K562 (cell line): ENCODE measurements at regions not wholly inside any gene's neighbourhood (a gene's known extent, or its start where the extent isn't known, plus 50 kb on each side); places are given as distances from the start of the nearest gene placed in this dataset.

Experiments
- ATAC-seq: fragments of 200-7000 bp; cut with Tn5 transposase; 3 replicates; pipeline ENCODE4 v1.9.1; 2020; ENCODE audit warnings: moderate library complexity
- BruUV-seq: library from RNA; stranded (reverse); fragments of 400-500 nt; replicated peaks from 2 replicates; lab custom pipeline; 2021; lab: Mats Ljungman, UMichigan
- CTCF ChIA-PET: fragments of 300-600 bp; formaldehyde crosslinking; extraction: SDS; loops from one replicate; lab custom pipeline; 2021; ENCODE audit warnings: low intra/inter-chr PET ratio; lab: Yijun Ruan, JAX
- POLR2A ChIA-PET: fragments of 300-600, 350-650 bp; sonication (Branson Sonifier 250); formaldehyde crosslinking; extraction: SDS; loops from one replicate; lab custom pipeline; 2021; ENCODE audit warnings: antibody characterized with exemption, inconsistent platforms; lab: Yijun Ruan, JAX
- DNase-seq, 4 experiments: peaks; one replicate each; pipeline versions ENCODE4 v3.0.0 to v3.0.0-alpha.2; 2011 to 2018; ENCODE audit warnings: low spot score in 3 of 4, mixed read lengths in 3 of 4; ENCODE audit errors: extremely low read depth in 1 of 4
- FAIRE-seq: peaks from 2 replicates; lab custom pipeline; 2011; peaks lifted over from hg19 to GRCh38; lab: Jason Lieb, UNC
- H2AFZ ChIP-seq: 2 replicates; pipeline ENCODE4 v1.6.0; 2011; ENCODE audit warnings: low read depth, low read length, control low read depth, inconsistent platforms
- H3K27ac ChIP-seq: fragments of 200-600 bp; 3 replicates; pipeline ENCODE4 v1.8.0; 2011; ENCODE audit warnings: low read depth, mild to moderate bottlenecking, control low read depth, inconsistent platforms, low read length, moderate library complexity, mixed read lengths; ENCODE audit errors: extremely low read depth
- H3K27me3 ChIP-seq, 2 experiments: fragments of 300-600 bp in 1 of 2; 2 replicates in 1 of 2; 3 replicates in 1 of 2; pipeline versions ENCODE4 v1.6.0 to v1.8.0; 2011; ENCODE audit warnings: inconsistent platforms in 2 of 2, low read length in 2 of 2, mild to moderate bottlenecking in 1 of 2, mixed read lengths in 1 of 2, moderate library complexity in 1 of 2; ENCODE audit not compliant: control insufficient read depth in 2 of 2, insufficient read depth in 2 of 2
- H3K36me3 ChIP-seq: fragments of 300-600 bp; 3 replicates; pipeline ENCODE4 v1.8.0; 2011; ENCODE audit warnings: mild to moderate bottlenecking, low read length, inconsistent platforms; ENCODE audit not compliant: control insufficient read depth, insufficient read depth
- H3K4me1 ChIP-seq, 2 experiments: fragments of 200-600 bp in 1 of 2; replicated peaks in 1 of 2; 2 replicates in 1 of 2; 3 replicates in 1 of 2; pipeline versions ENCODE4 v1.5.1 to v1.8.0; 2011; ENCODE audit warnings: inconsistent platforms in 2 of 2, low read length in 2 of 2, mild to moderate bottlenecking in 1 of 2, mixed read lengths in 1 of 2, moderate library complexity in 1 of 2; ENCODE audit not compliant: control insufficient read depth in 2 of 2, insufficient read depth in 2 of 2
- H3K4me2 ChIP-seq: 2 replicates; pipeline ENCODE4 v1.6.1; 2011; ENCODE audit warnings: low read length, control low read depth, inconsistent platforms, mixed read lengths; ENCODE audit not compliant: insufficient read depth
- H3K4me3 ChIP-seq: fragments of 200-600 bp; sonication (generic), shearing (Covaris generic); 2 replicates; pipeline ENCODE4 v1.5.1; 2016; ENCODE audit warnings: control low read depth, inconsistent platforms
- H3K79me2 ChIP-seq: fragments of 200-600 bp; 3 replicates; pipeline ENCODE4 v1.8.0; 2011; ENCODE audit warnings: low read length, inconsistent platforms; ENCODE audit not compliant: control insufficient read depth, insufficient read depth
- H3K9ac ChIP-seq, 2 experiments: 2 replicates each; pipeline versions ENCODE4 v1.6.0 to v1.6.1; 2011; ENCODE audit warnings: low read depth in 2 of 2, low read length in 2 of 2, control low read depth in 1 of 2, inconsistent platforms in 1 of 2, mild to moderate bottlenecking in 1 of 2, mixed read lengths in 1 of 2; ENCODE audit not compliant: insufficient read depth in 1 of 2
- H3K9me1 ChIP-seq: one replicate; pipeline ENCODE4 v1.6.0; 2011; ENCODE audit warnings: inconsistent platforms, mild to moderate bottlenecking, low read length, moderate library complexity; ENCODE audit not compliant: control insufficient read depth, insufficient read depth
- H3K9me3 ChIP-seq: replicated peaks from 2 replicates; pipeline ENCODE4 v1.5.1; 2011; ENCODE audit warnings: low read depth, low read length, inconsistent platforms; ENCODE audit not compliant: control insufficient read depth, insufficient read depth
- H4K20me1 ChIP-seq: replicated peaks from 2 replicates; pipeline ENCODE4 v1.6.1; 2011; ENCODE audit warnings: low read length, inconsistent platforms, mixed read lengths; ENCODE audit not compliant: control insufficient read depth, insufficient read depth
- DNMT1 ChIP-seq: fragments of 450-650 bp; IDR thresholded peaks from 2 replicates; pipeline ENCODE4 v1.6.1; 2016; ENCODE audit warnings: antibody characterized with exemption, mild to moderate bottlenecking
- EHMT2 ChIP-seq: fragments of 450-650 bp; IDR thresholded peaks from 2 replicates; pipeline ENCODE4 v1.6.1; 2018; ENCODE audit warnings: antibody characterized with exemption
- JUND ChIP-seq, 2 experiments: IDR thresholded peaks; 2 replicates in 1 of 2; 3 replicates in 1 of 2; pipeline ENCODE4 v1.6.1; 2011; ENCODE audit warnings: borderline replicate concordance in 2 of 2, low read depth in 2 of 2, low read length in 2 of 2, improper control_type of control experiment in 1 of 2, missing biosample characterization in 1 of 2, missing genetic modification characterization in 1 of 2, missing genetic modification reagents in 1 of 2
- NCOA1 ChIP-seq: fragments of 450-650 bp; IDR thresholded peaks from 2 replicates; pipeline ENCODE4 v1.6.1; 2016; ENCODE audit warnings: low read depth
- NUFIP1 ChIP-seq: fragments of 450-650 bp; IDR thresholded peaks from 2 replicates; pipeline ENCODE4 v1.6.1; 2018; ENCODE audit not compliant: partially characterized antibody
- POLR2AphosphoS2 ChIP-seq: IDR thresholded peaks from 2 replicates; pipeline ENCODE4 v1.6.1; 2012; ENCODE audit warnings: low read length, improper control_type of control experiment
- POLR2G ChIP-seq: fragments of 200-400 bp; formaldehyde crosslinking; IDR thresholded peaks from 2 replicates; pipeline ENCODE4 v1.6.1; 2017; ENCODE audit warnings: low read depth, mild to moderate bottlenecking, antibody characterized with exemption, low read length, moderate library complexity
- SMARCE1 ChIP-seq: fragments of 450-650 bp; IDR thresholded peaks from 2 replicates; pipeline ENCODE4 v1.7.1; 2016; ENCODE audit warnings: mild to moderate bottlenecking
- TBL1XR1 ChIP-seq, 2 experiments: IDR thresholded peaks; 2 replicates each; pipeline ENCODE4 v1.6.1; 2012; ENCODE audit warnings: improper control_type of control experiment in 2 of 2, low read length in 2 of 2, mild to moderate bottlenecking in 1 of 2
- UBTF ChIP-seq, 2 experiments: IDR thresholded peaks; 2 replicates each; pipeline ENCODE4 v1.6.1; 2012; ENCODE audit warnings: improper control_type of control experiment in 2 of 2, low read depth in 2 of 2, low read length in 2 of 2, borderline replicate concordance in 1 of 2
- ZBTB1 ChIP-seq: sonication (generic); formaldehyde crosslinking; IDR thresholded peaks from 2 replicates; pipeline ENCODE4 v1.8.1; 2023; ENCODE audit warnings: missing genetic modification reagents, low read depth, mild to moderate bottlenecking, borderline replicate concordance
- ZBTB7A ChIP-seq: IDR thresholded peaks from 2 replicates; pipeline ENCODE4 v1.6.1; 2011; ENCODE audit warnings: low read depth, mild to moderate bottlenecking, low read length, moderate library complexity, borderline replicate concordance; ENCODE audit not compliant: control insufficient read depth
- ZC3H8 ChIP-seq: fragments of 450-650 bp; IDR thresholded peaks from 2 replicates; pipeline ENCODE4 v1.6.1; 2017
- ZNF217 ChIP-seq: sonication (generic); formaldehyde crosslinking; IDR thresholded peaks from 2 replicates; pipeline ENCODE4 v1.8.0; 2022; ENCODE audit warnings: mild to moderate bottlenecking, missing genetic modification reagents
- WGBS: fragments of 100-300 bp; shearing (Covaris generic); methylation state at CpG from one replicate; pipeline ENCODE4 v1.1.6; 2016; ENCODE audit warnings: low coverage, mixed read lengths; ENCODE audit not compliant: insufficient coverage; ENCODE audit errors: missing lambda C conversion rate; 5-methylcytosine and 5-hydroxymethylcytosine counted together
- in situ Hi-C: fragments of 300-500 bp; cut with MboI; formaldehyde crosslinking; loops from 4 replicates; pipeline ENCODE4 v1.15.0; 2018; ENCODE audit warnings: inconsistent platforms, mixed read lengths
- intact Hi-C: fragments of 100-400 bp; cut with micrococcal nuclease; formaldehyde crosslinking; loops from 2 replicates; pipeline ENCODE4 v1.14.2; 2022
- TF ChIP-seq, protein P1 (sequence below): fragments of 450-650 bp; IDR thresholded peaks from 2 replicates; pipeline ENCODE4 v1.6.1; 2014; ENCODE audit warnings: low read depth, mild to moderate bottlenecking, moderate library complexity, borderline replicate concordance
- TF ChIP-seq, protein P2 (sequence below): IDR thresholded peaks from 2 replicates; pipeline ENCODE4 v1.6.1; 2012; ENCODE audit warnings: low read depth, low read length, improper control_type of control experiment, borderline replicate concordance

DNA sequence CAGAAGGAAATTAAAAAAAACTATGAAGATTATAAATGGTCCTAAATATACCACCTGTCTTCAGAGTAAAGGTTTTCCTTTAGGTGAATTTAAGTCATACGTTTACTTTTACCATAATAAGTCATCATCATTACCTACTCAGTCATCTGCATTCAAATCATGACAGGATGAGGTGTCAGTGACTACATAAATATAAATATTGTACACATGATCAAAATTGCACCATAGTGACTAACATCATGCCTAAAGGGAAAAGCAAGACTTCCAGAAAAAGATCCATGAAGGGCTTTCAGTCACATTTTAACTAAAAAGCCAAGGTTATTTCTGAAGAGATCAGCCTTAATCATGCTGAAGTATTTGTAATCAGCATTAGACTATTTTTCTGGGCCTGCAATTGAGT, 759.9 kb upstream of the FLRT2 start (continued):
- TF ChIP-seq, protein P1, sequence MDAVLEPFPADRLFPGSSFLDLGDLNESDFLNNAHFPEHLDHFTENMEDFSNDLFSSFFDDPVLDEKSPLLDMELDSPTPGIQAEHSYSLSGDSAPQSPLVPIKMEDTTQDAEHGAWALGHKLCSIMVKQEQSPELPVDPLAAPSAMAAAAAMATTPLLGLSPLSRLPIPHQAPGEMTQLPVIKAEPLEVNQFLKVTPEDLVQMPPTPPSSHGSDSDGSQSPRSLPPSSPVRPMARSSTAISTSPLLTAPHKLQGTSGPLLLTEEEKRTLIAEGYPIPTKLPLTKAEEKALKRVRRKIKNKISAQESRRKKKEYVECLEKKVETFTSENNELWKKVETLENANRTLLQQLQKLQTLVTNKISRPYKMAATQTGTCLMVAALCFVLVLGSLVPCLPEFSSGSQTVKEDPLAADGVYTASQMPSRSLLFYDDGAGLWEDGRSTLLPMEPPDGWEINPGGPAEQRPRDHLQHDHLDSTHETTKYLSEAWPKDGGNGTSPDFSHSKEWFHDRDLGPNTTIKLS = no peak
- no peak for TF ChIP-seq NCOA1

DNA sequence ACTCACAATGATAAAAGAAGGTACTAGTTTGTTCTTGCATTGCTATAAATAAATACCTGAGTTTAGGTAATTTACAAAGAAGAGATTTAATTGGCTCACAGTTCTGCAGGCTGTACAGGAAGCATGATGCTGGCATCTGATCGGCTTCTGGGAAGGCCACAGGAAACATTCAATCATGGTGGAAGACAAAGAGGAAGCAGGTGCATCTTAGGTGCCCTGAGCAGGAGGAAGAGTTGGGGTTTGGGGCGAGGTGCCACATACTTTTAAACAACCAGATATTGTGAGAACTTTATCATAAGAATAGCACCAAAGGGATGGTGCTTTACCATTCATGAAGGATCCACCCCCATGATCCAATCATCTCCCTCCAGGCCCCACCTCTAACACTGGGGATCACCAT, 752.6 kb upstream of the FLRT2 start:
- TF ChIP-seq DNMT1 = no peak
- TF ChIP-seq, protein P2, sequence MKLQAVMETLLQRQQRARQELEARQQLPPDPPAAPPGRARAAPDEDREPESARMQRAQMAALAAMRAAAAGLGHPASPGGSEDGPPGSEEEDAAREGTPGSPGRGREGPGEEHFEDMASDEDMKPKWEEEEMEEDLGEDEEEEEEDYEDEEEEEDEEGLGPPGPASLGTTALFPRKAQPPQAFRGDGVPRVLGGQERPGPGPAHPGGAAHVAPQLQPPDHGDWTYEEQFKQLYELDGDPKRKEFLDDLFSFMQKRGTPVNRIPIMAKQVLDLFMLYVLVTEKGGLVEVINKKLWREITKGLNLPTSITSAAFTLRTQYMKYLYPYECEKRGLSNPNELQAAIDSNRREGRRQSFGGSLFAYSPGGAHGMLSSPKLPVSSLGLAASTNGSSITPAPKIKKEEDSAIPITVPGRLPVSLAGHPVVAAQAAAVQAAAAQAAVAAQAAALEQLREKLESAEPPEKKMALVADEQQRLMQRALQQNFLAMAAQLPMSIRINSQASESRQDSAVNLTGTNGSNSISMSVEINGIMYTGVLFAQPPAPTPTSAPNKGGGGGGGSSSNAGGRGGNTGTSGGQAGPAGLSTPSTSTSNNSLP = no peak
- TF ChIP-seq UBTF (IDR thresholded peaks at IDR 0.05; ENCODE audit: borderline replicate concordance in 1 of 2, low read depth in 2 of 2, low read length in 2 of 2) = no peak
- TF ChIP-seq POLR2AphosphoS2 = no peak
- TF ChIP-seq NUFIP1 = no peak
- no peak for TF ChIP-seq ZBTB1
- no peak for TF ChIP-seq POLR2G
- no peak for TF ChIP-seq ZNF217 (CRISPR knock-in tag)
- TF ChIP-seq SMARCE1 = no peak
- TF ChIP-seq EHMT2 = no peak
- no peak for TF ChIP-seq ZBTB7A
- TF ChIP-seq TBL1XR1 (IDR thresholded peaks at IDR 0.05; ENCODE audit: low read length in 2 of 2) = no peak
- TF ChIP-seq JUND (IDR thresholded peaks at IDR 0.05; ENCODE audit: borderline replicate concordance, low read depth, low read length) = no peak
- no peak for TF ChIP-seq JUND (tag; IDR thresholded peaks at IDR 0.05; ENCODE audit: borderline replicate concordance, low read depth, low read length)
- TF ChIP-seq ZC3H8 = no peak
- TF ChIP-seq, all 486 proteins: peak for 0
- CTCF ChIA-PET = no interaction called here
- ATAC-seq (no peak), DNase-seq (no peak), FAIRE-seq (no peak)
- no peak overlapping the region for H2AFZ ChIP-seq
- BruUV-seq = no TSS peak
- no peaks in the 10 kb centered on the region for H3K9me1 ChIP-seq
- no peaks in the 10 kb centered on the region for H4K20me1 ChIP-seq
- no peaks in the 10 kb centered on the region for H3K36me3 ChIP-seq
- H3K9me3 ChIP-seq = 0 out of 2 replicates have a peak, but pooled peaks cover 2% of the 10 kb centered on the region
- H3K4me1 ChIP-seq = no peaks in the 10 kb centered on the region
- in situ Hi-C loops = no loop called here
- H3K79me2 ChIP-seq = no peaks in the 10 kb centered on the region
- no peak overlapping the region for H3K27ac ChIP-seq
- no peak overlapping the region for H3K9ac ChIP-seq
- 0% methylated on average over 2 of the region's 2 CpGs for WGBS
- no peaks in the 10 kb centered on the region for H3K27me3 ChIP-seq
- intact Hi-C loops = no loop called here
- POLR2A ChIA-PET = no interaction called here
- H3K4me3 ChIP-seq = no peak overlapping the region
- no peak overlapping the region for H3K4me2 ChIP-seq
